ENCODE measurements at regions not wholly inside any gene's neighbourhood (a gene's known extent, or its start where the extent isn't known, plus 50 kb on each side); places are given as distances from the start of the nearest gene placed in this dataset.

DNA sequence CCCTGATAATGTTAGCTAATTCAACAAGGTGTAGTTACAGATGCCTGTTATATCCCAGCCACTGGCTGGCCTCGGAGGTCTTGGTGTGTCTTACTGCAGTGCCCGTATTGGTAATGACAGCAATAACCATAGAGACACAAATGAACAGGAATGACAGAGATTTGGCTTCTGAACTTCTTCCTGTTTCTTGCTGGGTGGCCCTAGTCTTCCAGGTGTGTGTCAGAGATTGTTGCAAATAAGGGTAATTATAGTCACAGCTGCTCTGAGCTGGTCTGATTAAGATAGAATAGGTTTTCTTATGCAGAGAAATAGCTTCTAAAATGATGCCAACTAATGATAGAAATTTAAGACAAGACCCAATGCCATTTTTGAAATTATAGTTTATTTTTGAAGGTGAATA is 64.1 kb upstream of the MAD2L1 start:
- dilution Hi-C loops (cut with HindIII; ENCODE audit: low sequenced_read_pairs, unreplicated experiment): no loop called here
- H2AK9ac ChIP-seq (replicated peaks; ENCODE audit: low read depth, low read length, poor library complexity): no peak overlapping the region
- intact Hi-C loops (cut with micrococcal nuclease): no loop called here
- H2BK15ac ChIP-seq (ENCODE audit: low read depth, low read length): no peak overlapping the region
- H3K4me3 ChIP-seq (ENCODE audit: insufficient read depth, low read depth, low read length): no peak overlapping the region
- H3K79me1 ChIP-seq (ENCODE audit: low read depth in 1 of 2, low read length in 2 of 2): no peaks in the 10 kb centered on the region
- no peaks in the 10 kb centered on the region for H3K9me3 ChIP-seq (ENCODE audit: control insufficient read depth, insufficient read depth, low read length)
- no peak overlapping the region for H2BK20ac ChIP-seq (ENCODE audit: low read depth, low read length)
- H3K4ac ChIP-seq (ENCODE audit: low read depth, low read length): no peak overlapping the region
- no peak overlapping the region for H3K4me2 ChIP-seq (ENCODE audit: low read depth, low read length)
- no peak overlapping the region for H3K27ac ChIP-seq (ENCODE audit: insufficient read depth, low read length)
- no peak overlapping the region for H2AK5ac ChIP-seq (ENCODE audit: low read depth, low read length)
- no peak for TF ChIP-seq MAZ (IDR thresholded peaks at IDR 0.05; ENCODE audit: borderline replicate concordance, low read depth, low read length)
- TF ChIP-seq, protein P1, sequence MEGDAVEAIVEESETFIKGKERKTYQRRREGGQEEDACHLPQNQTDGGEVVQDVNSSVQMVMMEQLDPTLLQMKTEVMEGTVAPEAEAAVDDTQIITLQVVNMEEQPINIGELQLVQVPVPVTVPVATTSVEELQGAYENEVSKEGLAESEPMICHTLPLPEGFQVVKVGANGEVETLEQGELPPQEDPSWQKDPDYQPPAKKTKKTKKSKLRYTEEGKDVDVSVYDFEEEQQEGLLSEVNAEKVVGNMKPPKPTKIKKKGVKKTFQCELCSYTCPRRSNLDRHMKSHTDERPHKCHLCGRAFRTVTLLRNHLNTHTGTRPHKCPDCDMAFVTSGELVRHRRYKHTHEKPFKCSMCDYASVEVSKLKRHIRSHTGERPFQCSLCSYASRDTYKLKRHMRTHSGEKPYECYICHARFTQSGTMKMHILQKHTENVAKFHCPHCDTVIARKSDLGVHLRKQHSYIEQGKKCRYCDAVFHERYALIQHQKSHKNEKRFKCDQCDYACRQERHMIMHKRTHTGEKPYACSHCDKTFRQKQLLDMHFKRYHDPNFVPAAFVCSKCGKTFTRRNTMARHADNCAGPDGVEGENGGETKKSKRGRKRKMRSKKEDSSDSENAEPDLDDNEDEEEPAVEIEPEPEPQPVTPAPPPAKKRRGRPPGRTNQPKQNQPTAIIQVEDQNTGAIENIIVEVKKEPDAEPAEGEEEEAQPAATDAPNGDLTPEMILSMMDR (conservative IDR thresholded peaks at IDR 0.05; ENCODE audit: low read depth, low read length): no peak
- TF ChIP-seq MXI1 (IDR thresholded peaks at IDR 0.05; ENCODE audit: borderline replicate concordance, low read depth, low read length): no peak
- TF ChIP-seq, protein P2, sequence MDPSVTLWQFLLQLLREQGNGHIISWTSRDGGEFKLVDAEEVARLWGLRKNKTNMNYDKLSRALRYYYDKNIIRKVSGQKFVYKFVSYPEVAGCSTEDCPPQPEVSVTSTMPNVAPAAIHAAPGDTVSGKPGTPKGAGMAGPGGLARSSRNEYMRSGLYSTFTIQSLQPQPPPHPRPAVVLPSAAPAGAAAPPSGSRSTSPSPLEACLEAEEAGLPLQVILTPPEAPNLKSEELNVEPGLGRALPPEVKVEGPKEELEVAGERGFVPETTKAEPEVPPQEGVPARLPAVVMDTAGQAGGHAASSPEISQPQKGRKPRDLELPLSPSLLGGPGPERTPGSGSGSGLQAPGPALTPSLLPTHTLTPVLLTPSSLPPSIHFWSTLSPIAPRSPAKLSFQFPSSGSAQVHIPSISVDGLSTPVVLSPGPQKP (IDR thresholded peaks at IDR 0.05; ENCODE audit: borderline replicate concordance, low read depth, low read length): no peak
- no peak for TF ChIP-seq NFE2L2 (IDR thresholded peaks at IDR 0.05; ENCODE audit: low read depth, low read length)
- TF ChIP-seq POLR2A (IDR thresholded peaks at IDR 0.05; ENCODE audit: low read depth, low read length): no peak
- no peak for TF ChIP-seq MAFK (IDR thresholded peaks at IDR 0.05; ENCODE audit: low read depth, low read length)
- TF ChIP-seq RAD21 (IDR thresholded peaks at IDR 0.05; ENCODE audit: low read length): no peak
- TF ChIP-seq RCOR1 (IDR thresholded peaks at IDR 0.05; ENCODE audit: insufficient replicate concordance, low read length): no peak
- TF ChIP-seq CEBPB (IDR thresholded peaks at IDR 0.05; ENCODE audit: low read depth, low read length): no peak
- TF ChIP-seq BHLHE40 (IDR thresholded peaks at IDR 0.05; ENCODE audit: low read depth, low read length): no peak
- TF ChIP-seq SMC3 (IDR thresholded peaks at IDR 0.05; ENCODE audit: low read depth, low read length): no peak
- TF ChIP-seq RFX5 (IDR thresholded peaks at IDR 0.05; ENCODE audit: low read depth, low read length): no peak
- TF ChIP-seq FOS (IDR thresholded peaks at IDR 0.05; ENCODE audit: low read depth, low read length): no peak
- BruUV-seq (replicated peaks): no TSS peak
- H3K23ac ChIP-seq (ENCODE audit: low read depth, low read length): no peak overlapping the region
- H3K9me1 ChIP-seq (ENCODE audit: insufficient read depth, low read length): no peaks in the 10 kb centered on the region
- H3K56ac ChIP-seq (ENCODE audit: extremely low read depth, insufficient read depth, low read length): no peak overlapping the region
- H4K5ac ChIP-seq (ENCODE audit: low read depth, low read length): no peak overlapping the region
- H3K27me3 ChIP-seq (ENCODE audit: control insufficient read depth, insufficient read depth, low read length): no peaks in the 10 kb centered on the region
- no peaks in the 10 kb centered on the region for H4K20me1 ChIP-seq (ENCODE audit: insufficient read depth, low read length)
- H2BK5ac ChIP-seq (ENCODE audit: low read depth, low read length, poor library complexity, severe bottlenecking): no peak overlapping the region
- no peak overlapping the region for H3K9ac ChIP-seq (ENCODE audit: low read depth, low read length)
- no peaks in the 10 kb centered on the region for H3K4me1 ChIP-seq (ENCODE audit: control insufficient read depth, insufficient read depth, low read length)
- in situ Hi-C loops (cut with MboI; ENCODE audit: low sequenced_read_pairs): no loop called here
- no peaks in the 10 kb centered on the region for H3K36me3 ChIP-seq (ENCODE audit: control insufficient read depth, insufficient read depth, low read length)
- no peak overlapping the region for H2AFZ ChIP-seq (replicated peaks; ENCODE audit: low read length, poor library complexity)
- ChIA-PET CTCF (no interaction called here), POLR2A (ENCODE audit: unreplicated experiment) (no interaction called here)
- no peak overlapping the region for H2BK120ac ChIP-seq (ENCODE audit: low read depth, low read length)
- 83% methylated on average over 1 of the region's 2 CpGs; no CpG with 5 or more reads in 1 of the 2 experiments for WGBS, 2 experiments (ENCODE audit: extremely low coverage in 2 of 2, insufficient read length in 1 of 2)
- no peak overlapping the region for H4K91ac ChIP-seq (ENCODE audit: insufficient read depth, low read depth, low read length)
- ATAC-seq (ENCODE audit: low read depth) (no peak), DNase-seq (no peak)
- no peak overlapping the region for H4K8ac ChIP-seq (ENCODE audit: low read depth in 2 of 2, low read length in 2 of 2)
- H3K18ac ChIP-seq (ENCODE audit: low read depth, low read length): no peak overlapping the region
- no peak overlapping the region for H3K14ac ChIP-seq (replicated peaks; ENCODE audit: low read depth, low read length)

All from IMR-90 (cell line).